HG03457 (cell line): ENCODE measurements at regions not wholly inside any gene's neighbourhood (a gene's known extent, or its start where the extent isn't known, plus 50 kb on each side); places are given as distances from the start of the nearest gene placed in this dataset.
A peak's percentile ranks its signal among the peaks of the same experiment; 100 is the strongest.

Source experiments
- ATAC-seq: cut with Tn5 transposase; IDR thresholded peaks from one replicate; pipeline ENCODE4 v1.9.1; 2021; ENCODE audit warnings: moderate number of reproducible peaks; ENCODE audit not compliant: unreplicated experiment

- no peak for ATAC-seq
Measured at GRCh38 chr2:106572541-106573450, 85.6 kb downstream of the CD8B2 start.

GRCh38 chr2:106573773-106574172, 86.6 kb downstream of the CD8B2 start:
- ATAC-seq: no peak

DNA sequence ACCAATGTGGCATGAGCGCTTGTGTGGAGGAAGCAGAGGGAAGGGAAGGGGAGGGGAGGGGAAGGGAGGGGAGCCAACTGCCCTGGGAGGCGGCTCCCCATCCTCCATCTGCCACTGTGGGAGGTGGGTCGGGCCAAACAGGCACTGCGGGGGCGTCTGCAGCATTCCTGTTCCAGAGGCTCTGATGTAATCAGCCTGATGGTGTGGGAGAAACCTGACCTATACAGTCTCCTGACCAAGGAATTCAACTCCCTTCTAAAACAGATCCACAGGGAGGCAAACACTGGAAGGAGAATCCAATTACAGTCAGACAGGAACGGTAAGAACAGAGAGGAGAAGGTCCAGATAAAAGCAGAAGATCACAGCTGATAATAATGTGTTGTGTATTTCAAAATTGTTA, 88.8 kb downstream of the CD8B2 start:
- no peak for ATAC-seq

DNA sequence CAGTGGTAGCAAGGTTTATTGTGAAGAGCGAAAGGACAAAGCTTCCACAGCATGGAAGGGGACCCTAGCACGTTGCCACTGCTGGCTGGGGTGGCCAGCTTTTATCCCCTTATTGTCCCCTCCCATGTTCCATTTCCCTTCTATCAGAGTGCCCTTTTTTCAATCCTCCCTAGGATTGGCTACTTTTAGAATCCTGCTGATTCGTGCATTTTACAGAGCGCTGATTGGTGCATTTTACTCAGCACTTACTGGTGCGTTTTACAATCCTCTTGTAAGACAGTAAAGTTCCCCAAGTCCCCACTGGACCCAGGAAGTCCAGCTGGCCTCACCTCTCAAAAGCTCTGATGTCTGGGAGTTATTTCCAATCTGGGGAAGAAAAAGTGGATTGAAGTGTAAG, 90.1 kb downstream of the CD8B2 start:
- no peak for ATAC-seq

- ATAC-seq: no peak
Measured at GRCh38 chr2:106579750-106580197, 92.6 kb downstream of the CD8B2 start.

DNA sequence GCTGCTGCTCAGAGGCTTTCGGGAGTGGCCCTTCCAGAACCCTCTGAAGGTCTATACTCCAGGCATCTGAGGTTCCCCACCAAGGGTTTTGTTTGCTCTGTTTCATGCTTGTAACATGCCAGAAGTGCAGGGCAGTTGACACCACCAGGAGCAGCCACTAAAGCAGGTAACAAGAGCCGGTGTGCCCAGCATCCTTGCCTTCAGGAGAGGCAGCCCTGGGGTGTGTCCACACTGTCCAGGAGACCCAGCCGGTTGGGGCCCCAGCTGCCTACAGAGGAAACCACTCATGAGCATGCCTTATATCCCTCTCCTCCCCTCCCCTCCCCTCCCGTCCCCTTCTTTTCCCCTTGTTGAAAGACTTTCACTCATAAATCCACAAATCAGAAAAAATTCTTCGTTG, 93.1 kb downstream of the CD8B2 start:
- ATAC-seq: no peak

DNA sequence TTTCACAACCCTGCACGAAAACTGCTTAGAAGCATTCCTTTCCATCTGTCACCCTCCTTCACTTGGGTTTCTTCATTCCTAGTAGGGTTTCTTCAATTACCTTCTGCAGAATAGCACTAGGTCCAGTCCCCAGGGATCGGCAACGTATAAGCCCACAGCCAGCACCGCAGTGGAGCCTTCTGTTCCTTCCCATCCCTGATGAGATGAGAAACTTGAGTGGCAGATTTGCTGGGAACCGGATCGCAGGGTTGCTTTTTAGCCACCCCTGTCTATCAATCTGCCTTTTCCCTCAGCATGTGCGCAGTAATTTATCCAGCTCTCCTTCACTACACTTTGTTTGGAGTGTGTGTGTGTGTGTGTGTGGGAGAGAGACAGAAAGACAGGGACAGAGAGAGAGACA, 94.2 kb downstream of the CD8B2 start:
- no peak for ATAC-seq

- ATAC-seq: peak; percentile 20
Measured at GRCh38 chr2:106581755-106582147, 94.6 kb downstream of the CD8B2 start.

DNA sequence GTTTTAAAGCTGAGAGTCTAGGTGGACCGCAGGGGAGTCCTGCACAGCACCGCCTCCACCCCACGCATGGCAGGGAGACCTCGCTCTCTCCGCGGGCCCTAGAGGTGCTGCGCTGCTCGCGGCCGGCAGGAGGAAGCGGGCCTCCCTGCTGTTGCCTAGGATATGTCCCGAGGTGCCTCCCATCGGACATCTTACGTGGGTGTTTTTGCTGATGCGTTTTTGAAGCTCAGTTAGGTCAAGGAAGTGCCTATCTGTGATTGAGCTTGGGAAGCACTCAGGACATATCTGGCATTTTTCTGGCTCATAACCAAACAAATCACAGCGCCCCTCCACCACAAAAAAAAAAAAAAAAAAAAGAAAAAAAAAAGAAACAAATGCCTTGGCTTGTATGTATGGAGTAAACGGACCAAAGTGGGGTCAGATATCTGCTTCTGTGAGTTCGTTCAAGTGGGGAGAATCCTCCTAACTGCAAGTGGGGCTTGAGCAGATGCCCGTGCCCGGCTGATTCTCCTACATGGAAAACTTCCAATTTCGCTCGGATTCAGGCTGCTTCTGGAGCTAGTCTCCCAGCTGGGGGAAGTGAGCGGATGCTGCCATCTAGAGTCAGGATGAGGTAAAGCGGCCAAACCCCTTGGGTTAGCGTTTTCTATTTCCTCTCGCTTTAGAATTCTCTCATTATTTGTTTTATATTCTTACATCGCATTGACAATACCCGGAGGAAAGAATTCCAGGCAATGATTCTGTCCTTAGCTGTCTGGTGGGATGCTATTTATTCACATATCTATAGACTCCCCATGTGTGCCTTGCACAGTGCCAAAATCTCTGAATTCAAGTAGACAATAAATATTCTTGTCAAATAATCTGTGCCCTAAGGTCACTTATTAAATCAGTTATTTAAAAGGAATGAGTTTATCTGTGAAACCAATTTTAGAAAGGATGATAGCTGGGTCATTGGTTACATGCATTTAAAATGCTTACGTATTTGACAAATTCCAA, 95.3 kb downstream of the CD8B2 start:
- ATAC-seq: peak; percentile 50

- no peak for ATAC-seq
Measured at GRCh38 chr2:106584304-106584954, 97.3 kb downstream of the CD8B2 start.

- ATAC-seq: no peak
Measured at GRCh38 chr2:106596844-106597243, 109.7 kb downstream of the CD8B2 start.

GRCh38 chr2:106599540-106599939, 112.4 kb downstream of the CD8B2 start:
- ATAC-seq: no peak

- ATAC-seq: no peak
Measured at GRCh38 chr2:106602042-106602441, 114.9 kb downstream of the CD8B2 start.

- ATAC-seq: no peak
Measured at GRCh38 chr2:106606652-106607051, 119.5 kb downstream of the CD8B2 start.

DNA sequence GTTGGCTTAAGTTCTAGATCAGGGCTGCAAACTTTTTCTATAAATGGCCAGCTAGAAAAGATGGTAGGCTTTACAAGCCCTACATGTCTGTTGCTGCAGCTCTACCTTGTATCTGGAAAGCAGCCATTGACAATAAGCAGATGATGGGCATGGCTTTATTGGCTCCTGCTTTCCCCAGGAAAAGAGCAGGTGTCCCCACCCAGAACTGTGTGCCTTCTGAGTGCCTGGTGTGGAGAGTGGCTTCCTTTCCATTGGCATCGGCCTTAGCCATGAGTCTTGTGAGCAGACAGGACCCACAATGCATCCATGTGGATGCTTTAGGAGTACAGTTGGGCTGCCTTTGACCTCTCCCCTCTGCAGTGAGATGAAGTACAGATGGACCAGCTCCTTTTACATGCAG, 120.2 kb downstream of the CD8B2 start:
- no peak for ATAC-seq

- no peak for ATAC-seq
Measured at GRCh38 chr2:106609780-106610179, 122.6 kb downstream of the CD8B2 start.

- ATAC-seq: no peak
Measured at GRCh38 chr2:106614511-106615291, 127.5 kb downstream of the CD8B2 start.

DNA sequence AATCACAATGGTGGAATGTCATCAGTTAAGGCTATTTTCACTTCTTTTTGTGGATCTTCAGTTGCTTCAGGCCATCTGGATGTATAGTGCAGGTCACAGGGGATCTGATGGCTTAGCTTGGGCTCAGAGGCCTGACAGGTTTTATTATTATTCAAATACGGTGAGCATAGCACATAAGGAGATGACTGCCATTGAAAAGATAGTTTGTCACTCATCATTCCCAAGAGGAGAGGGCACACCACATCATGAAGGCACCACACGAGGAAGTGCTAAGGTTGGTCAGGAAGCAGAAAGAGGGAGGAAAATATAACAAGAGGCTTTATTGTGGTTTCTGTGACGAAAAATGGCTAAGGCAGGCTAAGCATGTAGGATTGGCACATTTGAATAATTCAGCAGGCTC, 131.4 kb downstream of the CD8B2 start:
- ATAC-seq: no peak

DNA sequence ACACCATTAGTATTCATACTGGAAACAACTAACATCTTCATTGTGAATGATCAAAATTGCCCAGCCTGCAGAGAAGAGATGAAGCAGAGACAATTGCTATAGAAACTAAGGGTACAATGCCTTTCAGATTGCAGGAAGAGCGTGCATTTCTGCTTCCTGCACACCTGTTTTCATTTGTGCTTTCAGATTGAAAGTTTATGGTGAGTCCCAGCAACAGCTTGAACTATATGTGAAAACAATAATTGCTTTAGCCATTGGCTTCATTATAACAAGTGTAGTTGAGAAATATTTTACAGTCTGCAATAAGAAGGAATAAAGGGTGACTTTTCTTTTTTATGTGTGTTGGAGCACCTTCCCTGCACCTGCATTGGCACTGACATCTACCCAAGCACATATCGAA, 136.3 kb downstream of the CD8B2 start:
- ATAC-seq: no peak

DNA sequence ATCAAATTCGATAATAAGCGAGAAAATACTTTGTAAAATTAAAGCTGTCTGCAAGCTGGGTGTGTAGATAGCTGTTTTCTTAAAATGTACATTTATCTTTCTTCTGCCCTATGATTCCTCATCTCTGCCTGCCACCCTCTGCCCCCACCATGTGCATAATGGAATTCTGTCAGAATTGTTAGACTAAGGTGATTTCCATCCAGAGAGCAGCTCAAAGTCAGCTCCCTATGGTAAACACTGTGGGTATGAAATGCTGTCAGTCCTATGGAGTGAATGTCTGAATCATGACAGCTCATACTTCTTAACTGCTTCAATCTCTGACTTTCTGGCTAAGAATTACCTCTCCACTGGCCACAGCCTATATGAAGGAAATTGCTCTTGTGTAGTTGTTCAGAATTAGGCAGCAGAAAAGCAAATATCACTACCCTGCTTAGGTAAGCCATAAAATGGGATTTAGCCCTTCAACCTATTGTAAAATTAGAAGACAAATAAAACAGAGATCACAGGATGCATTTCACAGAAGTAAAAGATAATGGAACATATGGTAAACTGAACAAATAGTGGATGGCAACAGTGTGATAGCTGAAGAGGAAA, 137.7 kb downstream of the CD8B2 start:
- no peak for ATAC-seq
